Suprapubic skin (tissue), 3 donors: ENCODE measurements at regions not wholly inside any gene's neighbourhood (a gene's known extent, or its start where the extent isn't known, plus 50 kb on each side); places are given as distances from the start of the nearest gene placed in this dataset.

Experiments used
- CTCF ChIP-seq, 2 donors: fragments of 200-600 bp in 1 of 2; fragments of 450-650 bp in 1 of 2; sonication (generic) in 1 of 2; IDR thresholded peaks; one replicate each; pipeline ENCODE4 v1.5.1; 2016 to 2019; ENCODE audit warnings: antibody characterized with exemption in 2 of 2, mild to moderate bottlenecking in 1 of 2, moderate library complexity in 1 of 2
- POLR2AphosphoS5 ChIP-seq, 3 donors: sonication (generic); formaldehyde crosslinking; IDR thresholded peaks; one replicate each; pipeline ENCODE4 v1.6.1; 2017; ENCODE audit warnings: antibody characterized with exemption in 3 of 3

- TF ChIP-seq CTCF (IDR thresholded peaks at IDR 0.05), result no peak
- no peak for TF ChIP-seq POLR2AphosphoS5 (IDR thresholded peaks at IDR 0.05)
These were observed 131.6 kb upstream of the LRRC7 start for GRCh38 chr1:69436151-69436550.
